ENCODE measurements at regions not wholly inside any gene's neighbourhood (a gene's known extent, or its start where the extent isn't known, plus 50 kb on each side); places are given as distances from the start of the nearest gene placed in this dataset.

- no peak for DNase-seq
- no peak overlapping the region for H3K27ac ChIP-seq (ENCODE audit: low read length)
- no peaks in the 10 kb centered on the region for H3K79me2 ChIP-seq (ENCODE audit: low read length)
- H3K27me3 ChIP-seq (replicated peaks; ENCODE audit: insufficient read depth, low read length), result no peaks in the 10 kb centered on the region
- H3K4me1 ChIP-seq (ENCODE audit: low read length), result no peaks in the 10 kb centered on the region
- H3K36me3 ChIP-seq (replicated peaks; ENCODE audit: insufficient read depth, low read length), result no peaks in the 10 kb centered on the region
- H3K4me2 ChIP-seq (ENCODE audit: low read depth, low read length), result no peak overlapping the region
- no peaks in the 10 kb centered on the region for H3K9me2 ChIP-seq (replicated peaks; ENCODE audit: insufficient read depth, low read length)
- no peak overlapping the region for H3K4me3 ChIP-seq (ENCODE audit: low read length)
- H2AFZ ChIP-seq (ENCODE audit: low read length), result no peak overlapping the region
- TF ChIP-seq EZH2 (optimal IDR thresholded peaks at IDR 0.05; ENCODE audit: low read depth, low read length) (no peak), EZH2phosphoT487 (IDR thresholded peaks at IDR 0.05; ENCODE audit: low read length) (no peak), CTCF (IDR thresholded peaks at IDR 0.05; ENCODE audit: low read length) (no peak)
- H3K9ac ChIP-seq (ENCODE audit: low read length), result no peak overlapping the region
- no peaks in the 10 kb centered on the region for H3F3A ChIP-seq (ENCODE audit: insufficient read depth, low read length)
- no peaks in the 10 kb centered on the region for H4K20me1 ChIP-seq (ENCODE audit: insufficient read depth, low read length)
- no peaks in the 10 kb centered on the region for H3K9me3 ChIP-seq (replicated peaks; ENCODE audit: insufficient read depth, low read length)
Measured at GRCh38 chr5:88483964-88484672, 215.5 kb upstream of the TMEM161B start.

GRCh38 chr5:88480801-88481499 lies 212.3 kb upstream of the TMEM161B start:
- DNase-seq, result no peak
- no peaks in the 10 kb centered on the region for H4K20me1 ChIP-seq (ENCODE audit: insufficient read depth, low read length)
- H3K9me2 ChIP-seq (replicated peaks; ENCODE audit: insufficient read depth, low read length), result no peaks in the 10 kb centered on the region
- H3K4me1 ChIP-seq (ENCODE audit: low read length), result no peaks in the 10 kb centered on the region
- no peak for TF ChIP-seq EZH2 (optimal IDR thresholded peaks at IDR 0.05; ENCODE audit: low read depth, low read length)
- no peak for TF ChIP-seq EZH2phosphoT487 (IDR thresholded peaks at IDR 0.05; ENCODE audit: low read length)
- TF ChIP-seq CTCF (IDR thresholded peaks at IDR 0.05; ENCODE audit: low read length), result no peak
- H3K9ac ChIP-seq (ENCODE audit: low read length), result no peak overlapping the region
- no peak overlapping the region for H3K4me3 ChIP-seq (ENCODE audit: low read length)
- no peaks in the 10 kb centered on the region for H3K9me3 ChIP-seq (replicated peaks; ENCODE audit: insufficient read depth, low read length)
- H2AFZ ChIP-seq (ENCODE audit: low read length), result no peak overlapping the region
- H3K4me2 ChIP-seq (ENCODE audit: low read depth, low read length), result no peak overlapping the region
- no peaks in the 10 kb centered on the region for H3K79me2 ChIP-seq (ENCODE audit: low read length)
- H3K27me3 ChIP-seq (replicated peaks; ENCODE audit: insufficient read depth, low read length), result no peaks in the 10 kb centered on the region
- no peaks in the 10 kb centered on the region for H3F3A ChIP-seq (ENCODE audit: insufficient read depth, low read length)
- no peaks in the 10 kb centered on the region for H3K36me3 ChIP-seq (replicated peaks; ENCODE audit: insufficient read depth, low read length)
- no peak overlapping the region for H3K27ac ChIP-seq (ENCODE audit: low read length)

GRCh38 chr5:88480245-88480644 lies 211.6 kb upstream of the TMEM161B start:
- DNase-seq, result no peak
- Histone ChIP-seq H3K27ac (ENCODE audit: low read length) (no peak overlapping the region), H3K36me3 (replicated peaks; ENCODE audit: insufficient read depth, low read length) (no peaks in the 10 kb centered on the region), H4K20me1 (ENCODE audit: insufficient read depth, low read length) (no peaks in the 10 kb centered on the region), H3K4me2 (ENCODE audit: low read depth, low read length) (no peak overlapping the region), H3K27me3 (replicated peaks; ENCODE audit: insufficient read depth, low read length) (no peaks in the 10 kb centered on the region), H3K9me3 (replicated peaks; ENCODE audit: insufficient read depth, low read length) (no peaks in the 10 kb centered on the region), H3K9ac (ENCODE audit: low read length) (no peak overlapping the region), H3K4me1 (ENCODE audit: low read length) (no peaks in the 10 kb centered on the region), H3F3A (ENCODE audit: insufficient read depth, low read length) (no peaks in the 10 kb centered on the region), H2AFZ (ENCODE audit: low read length) (no peak overlapping the region), H3K79me2 (ENCODE audit: low read length) (no peaks in the 10 kb centered on the region), H3K9me2 (replicated peaks; ENCODE audit: insufficient read depth, low read length) (no peaks in the 10 kb centered on the region), H3K4me3 (ENCODE audit: low read length) (no peak overlapping the region)
- no peak for TF ChIP-seq CTCF (IDR thresholded peaks at IDR 0.05; ENCODE audit: low read length)
- TF ChIP-seq EZH2phosphoT487 (IDR thresholded peaks at IDR 0.05; ENCODE audit: low read length), result no peak
- no peak for TF ChIP-seq EZH2 (optimal IDR thresholded peaks at IDR 0.05; ENCODE audit: low read depth, low read length)

Measured in MM.1S (cell line).